ENCODE measurements at regions not wholly inside any gene's neighbourhood (a gene's known extent, or its start where the extent isn't known, plus 50 kb on each side); places are given as distances from the start of the nearest gene placed in this dataset.

DNA sequence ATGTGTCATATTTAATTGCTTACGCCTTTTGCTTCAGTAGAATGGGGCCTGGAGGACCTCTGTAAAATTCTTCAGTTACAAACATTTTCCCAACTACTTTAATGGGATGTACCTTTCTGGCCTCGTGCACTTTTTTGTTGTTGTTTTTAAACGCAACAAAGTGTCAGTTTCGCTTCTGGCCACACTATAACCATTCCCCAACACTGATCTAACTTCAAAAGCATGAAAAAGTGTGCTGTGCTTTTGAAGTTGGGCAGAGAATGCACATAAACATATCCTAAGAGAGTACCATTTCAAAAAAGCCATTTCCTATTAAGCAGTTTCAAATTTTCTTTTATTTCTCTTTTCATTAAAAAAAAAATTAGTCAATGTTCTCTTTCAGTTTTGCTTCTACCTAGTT is 435.8 kb downstream of the CNTN6 start:
- DNase-seq (no peak), ATAC-seq (no peak)
- Mint-ChIP-seq H3K9me3 (peaks cover 9% of the 10 kb centered on the region), H3K4me3 (no peak overlapping the region), H3K27me3 (no peaks in the 10 kb centered on the region), H3K4me1 (no peaks in the 10 kb centered on the region), H3K27ac (no peak overlapping the region), H3K36me3 (ENCODE audit: low read depth) (peaks cover 2% of the 10 kb centered on the region)

DNA sequence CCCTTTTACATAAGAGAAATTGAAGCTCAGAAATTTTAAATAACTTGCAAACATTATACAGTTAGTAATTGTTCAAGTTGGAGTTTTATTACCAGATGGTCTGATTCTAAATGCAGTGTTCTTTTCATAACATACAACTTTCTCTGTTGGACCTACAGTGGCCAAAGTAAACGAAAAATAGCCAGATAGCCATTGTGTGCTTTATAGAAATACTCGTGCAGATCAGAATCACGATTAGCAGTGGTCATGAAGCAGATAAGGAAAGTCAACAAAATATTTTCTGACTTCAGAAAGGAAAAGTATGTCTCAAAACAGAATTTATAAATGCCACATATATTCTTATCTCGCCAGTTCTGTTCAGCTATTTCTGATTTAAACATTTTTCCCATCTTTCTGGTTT is 436.9 kb downstream of the CNTN6 start:
- H3K4me3 Mint-ChIP-seq: no peak overlapping the region
- no peaks in the 10 kb centered on the region for H3K27me3 Mint-ChIP-seq
- H3K36me3 Mint-ChIP-seq (ENCODE audit: low read depth): peaks cover 2% of the 10 kb centered on the region
- no peak overlapping the region for H3K27ac Mint-ChIP-seq
- peaks cover 15% of the 10 kb centered on the region for H3K9me3 Mint-ChIP-seq
- H3K4me1 Mint-ChIP-seq: no peaks in the 10 kb centered on the region
- ATAC-seq (no peak), DNase-seq (no peak)

GRCh38 chr3:1531981-1532380 is 439.2 kb downstream of the CNTN6 start:
- Mint-ChIP-seq H3K27ac (no peak overlapping the region), H3K36me3 (ENCODE audit: low read depth) (no peaks in the 10 kb centered on the region), H3K4me1 (no peaks in the 10 kb centered on the region), H3K9me3 (peaks cover 22% of the 10 kb centered on the region), H3K27me3 (no peaks in the 10 kb centered on the region), H3K4me3 (no peak overlapping the region)
- no peak for DNase-seq
- ATAC-seq: no peak

GRCh38 chr3:1532935-1533606 is 440.2 kb downstream of the CNTN6 start:
- H3K36me3 Mint-ChIP-seq (ENCODE audit: low read depth): no peaks in the 10 kb centered on the region
- no peak for DNase-seq
- no peak overlapping the region for H3K27ac Mint-ChIP-seq
- no peaks in the 10 kb centered on the region for H3K27me3 Mint-ChIP-seq
- peaks cover 24% of the 10 kb centered on the region for H3K9me3 Mint-ChIP-seq
- H3K4me3 Mint-ChIP-seq: no peak overlapping the region
- no peaks in the 10 kb centered on the region for H3K4me1 Mint-ChIP-seq
- ATAC-seq: no peak

- Mint-ChIP-seq H3K4me1 (no peaks in the 10 kb centered on the region), H3K36me3 (ENCODE audit: low read depth) (no peaks in the 10 kb centered on the region), H3K27ac (no peak overlapping the region), H3K27me3 (no peaks in the 10 kb centered on the region), H3K4me3 (no peak overlapping the region), H3K9me3 (peaks cover 27% of the 10 kb centered on the region)
- ATAC-seq (no peak), DNase-seq (no peak)
These were observed 440.9 kb downstream of the CNTN6 start for GRCh38 chr3:1533763-1534162.

- Mint-ChIP-seq H3K4me1 (no peaks in the 10 kb centered on the region), H3K9me3 (peaks cover 31% of the 10 kb centered on the region), H3K4me3 (no peak overlapping the region), H3K27ac (no peak overlapping the region), H3K36me3 (ENCODE audit: low read depth) (no peaks in the 10 kb centered on the region), H3K27me3 (no peaks in the 10 kb centered on the region)
- DNase-seq: no peak
- ATAC-seq: no peak
These were observed 441.4 kb downstream of the CNTN6 start for GRCh38 chr3:1534252-1534651.

GRCh38 chr3:1535361-1535760 is 442.5 kb downstream of the CNTN6 start:
- peaks cover 31% of the 10 kb centered on the region for H3K9me3 Mint-ChIP-seq
- no peak overlapping the region for H3K4me3 Mint-ChIP-seq
- H3K27ac Mint-ChIP-seq: no peak overlapping the region
- H3K4me1 Mint-ChIP-seq: no peaks in the 10 kb centered on the region
- DNase-seq (no peak), ATAC-seq (no peak)
- H3K36me3 Mint-ChIP-seq (ENCODE audit: low read depth): no peaks in the 10 kb centered on the region
- H3K27me3 Mint-ChIP-seq: no peaks in the 10 kb centered on the region

DNA sequence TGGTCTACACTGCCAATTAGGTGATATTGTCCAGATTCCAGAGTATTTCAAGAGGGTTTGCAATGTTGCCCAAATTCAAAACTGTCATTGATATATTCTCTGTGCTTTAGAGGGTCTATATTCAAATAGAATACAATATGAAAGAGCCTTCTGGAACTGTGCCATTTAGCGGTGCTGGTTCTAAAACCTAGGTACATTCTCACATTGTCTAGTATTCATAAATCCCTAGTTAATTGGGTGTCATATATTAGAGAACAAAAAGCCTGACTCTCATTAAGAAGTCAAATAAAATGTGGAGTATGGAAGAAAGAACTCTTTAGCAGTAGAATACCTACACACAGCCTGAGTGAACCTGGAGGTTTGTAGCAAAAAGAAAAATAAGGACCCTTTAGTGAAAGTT is 447.9 kb downstream of the CNTN6 start:
- no peak overlapping the region for H3K27ac Mint-ChIP-seq
- no peaks in the 10 kb centered on the region for H3K4me1 Mint-ChIP-seq
- no peak for ATAC-seq
- peaks cover 17% of the 10 kb centered on the region for H3K9me3 Mint-ChIP-seq
- DNase-seq: no peak
- H3K4me3 Mint-ChIP-seq: no peak overlapping the region
- H3K27me3 Mint-ChIP-seq: no peaks in the 10 kb centered on the region
- no peaks in the 10 kb centered on the region for H3K36me3 Mint-ChIP-seq (ENCODE audit: low read depth)

- H3K36me3 Mint-ChIP-seq (ENCODE audit: low read depth): no peaks in the 10 kb centered on the region
These were observed 458.9 kb downstream of the CNTN6 start for GRCh38 chr3:1551741-1552140.

DNA sequence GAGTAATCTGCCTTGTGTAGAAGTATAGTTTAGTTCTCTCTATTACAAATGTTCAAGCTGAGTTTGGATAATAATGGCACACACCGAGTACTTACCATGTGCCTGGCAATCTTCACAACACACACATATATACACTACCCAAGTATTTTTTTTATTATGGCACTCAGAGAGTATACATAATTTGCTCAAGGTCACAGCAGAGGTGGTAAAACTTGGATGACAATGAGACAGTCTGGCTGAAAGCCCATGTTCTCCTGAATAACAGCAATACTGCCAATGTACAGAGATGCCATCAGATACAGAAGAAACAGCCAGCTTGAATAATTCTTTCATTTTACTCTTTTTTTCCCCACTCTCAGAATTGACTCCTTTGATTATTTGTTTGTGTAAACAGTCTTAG is 460.0 kb downstream of the CNTN6 start:
- Mint-ChIP-seq H3K9me3 (peaks cover 7% of the 10 kb centered on the region), H3K27ac (no peak overlapping the region), H3K36me3 (ENCODE audit: low read depth) (no peaks in the 10 kb centered on the region), H3K4me3 (no peak overlapping the region), H3K4me1 (no peaks in the 10 kb centered on the region), H3K27me3 (no peaks in the 10 kb centered on the region)
- ATAC-seq: no peak
- no peak for DNase-seq

More at GRCh38 chr3:1551741-1552140, 458.9 kb downstream of the CNTN6 start:
- H3K4me1 Mint-ChIP-seq: no peaks in the 10 kb centered on the region
- DNase-seq: no peak
- H3K4me3 Mint-ChIP-seq: no peak overlapping the region
- no peaks in the 10 kb centered on the region for H3K27me3 Mint-ChIP-seq
- H3K9me3 Mint-ChIP-seq: peaks cover 7% of the 10 kb centered on the region
- ATAC-seq: no peak
- no peak overlapping the region for H3K27ac Mint-ChIP-seq

GRCh38 chr3:1561427-1561826 is 468.6 kb downstream of the CNTN6 start:
- Mint-ChIP-seq H3K27ac (no peak overlapping the region), H3K4me3 (no peak overlapping the region), H3K9me3 (peaks cover 4% of the 10 kb centered on the region), H3K4me1 (no peaks in the 10 kb centered on the region), H3K36me3 (ENCODE audit: low read depth) (no peaks in the 10 kb centered on the region), H3K27me3 (no peaks in the 10 kb centered on the region)
- no peak for ATAC-seq
- DNase-seq: no peak

- ATAC-seq: no peak
- Mint-ChIP-seq H3K27me3 (no peaks in the 10 kb centered on the region), H3K27ac (no peak overlapping the region), H3K4me3 (no peak overlapping the region), H3K4me1 (no peaks in the 10 kb centered on the region), H3K9me3 (peaks cover 13% of the 10 kb centered on the region), H3K36me3 (ENCODE audit: low read depth) (no peaks in the 10 kb centered on the region)
- DNase-seq: no peak
These were observed 478.9 kb downstream of the CNTN6 start for GRCh38 chr3:1571736-1572135.

DNA sequence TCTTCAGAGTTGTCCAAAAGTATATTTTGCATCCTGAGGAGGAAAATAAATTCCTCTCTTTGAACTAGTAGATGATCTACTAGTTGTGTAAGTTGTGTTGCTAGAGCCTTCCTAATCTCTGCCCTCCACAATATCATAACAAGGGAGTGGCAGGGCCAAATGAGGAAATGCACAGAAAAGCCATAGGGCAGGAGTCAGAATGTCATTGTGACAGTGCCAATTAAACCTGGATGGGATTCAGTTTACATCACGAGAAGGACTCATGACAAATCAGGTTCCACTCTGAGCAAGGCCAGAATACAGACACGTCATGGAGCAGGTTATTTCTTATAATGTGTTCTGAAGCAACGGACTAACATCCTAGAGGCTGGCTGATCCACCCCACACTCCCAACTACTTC is 483.2 kb downstream of the CNTN6 start:
- H3K4me3 Mint-ChIP-seq: no peak overlapping the region
- ATAC-seq (no peak), DNase-seq (no peak)
- H3K27ac Mint-ChIP-seq: no peak overlapping the region
- no peaks in the 10 kb centered on the region for H3K36me3 Mint-ChIP-seq (ENCODE audit: low read depth)
- H3K9me3 Mint-ChIP-seq: peaks cover 5% of the 10 kb centered on the region
- H3K4me1 Mint-ChIP-seq: no peaks in the 10 kb centered on the region
- H3K27me3 Mint-ChIP-seq: no peaks in the 10 kb centered on the region

DNA sequence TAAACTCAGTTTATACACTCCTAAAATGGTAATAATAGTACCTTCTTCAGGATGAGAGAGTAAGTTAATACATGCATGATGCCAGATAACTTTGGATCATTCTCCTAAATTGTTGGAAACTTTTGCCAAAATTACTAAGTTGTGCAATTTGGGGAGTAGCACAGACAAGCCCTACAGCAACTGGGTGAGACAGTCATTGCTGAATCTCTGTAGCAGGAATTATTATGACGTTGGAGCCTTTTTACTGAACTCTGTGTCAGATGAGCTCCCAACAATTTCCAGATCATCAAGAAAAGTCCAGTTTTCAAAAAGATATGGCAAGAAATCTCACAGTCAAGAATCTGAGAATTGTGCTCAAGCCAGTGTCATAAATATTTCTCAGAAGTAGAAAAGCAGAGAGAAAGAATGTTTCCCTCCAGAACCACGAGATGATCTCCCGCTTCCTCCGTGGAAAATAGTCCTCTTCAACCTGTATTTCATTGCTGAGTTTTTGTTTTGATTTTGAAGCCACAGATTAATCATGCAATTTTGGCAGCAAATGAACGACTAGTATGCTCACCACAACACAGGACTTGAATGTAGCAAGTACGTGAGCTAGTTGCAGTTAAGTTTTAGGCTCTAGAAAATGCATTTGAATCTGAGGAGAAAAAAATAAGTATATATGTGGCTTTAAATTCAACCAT is 485.4 kb downstream of the CNTN6 start:
- Mint-ChIP-seq H3K9me3 (no peaks in the 10 kb centered on the region), H3K27me3 (no peaks in the 10 kb centered on the region), H3K4me1 (no peaks in the 10 kb centered on the region), H3K4me3 (no peak overlapping the region), H3K27ac (no peak overlapping the region), H3K36me3 (ENCODE audit: low read depth) (no peaks in the 10 kb centered on the region)
- DNase-seq: no peak
- no peak for ATAC-seq

- Mint-ChIP-seq H3K27ac (no peak overlapping the region), H3K4me3 (no peak overlapping the region), H3K36me3 (ENCODE audit: low read depth) (no peaks in the 10 kb centered on the region), H3K9me3 (peaks cover 16% of the 10 kb centered on the region), H3K4me1 (no peaks in the 10 kb centered on the region), H3K27me3 (no peaks in the 10 kb centered on the region)
- ATAC-seq (no peak), DNase-seq (no peak)
These were observed 490.2 kb downstream of the CNTN6 start for GRCh38 chr3:1583044-1583443.

Measured in activated naive CD8-positive, alpha-beta T cell treated with anti-CD3 and anti-CD28 coated beads, Interleukin-2, amount 50 U/mL, for 24 hours (primary cell).